ENCODE measurements at regions not wholly inside any gene's neighbourhood (a gene's known extent, or its start where the extent isn't known, plus 50 kb on each side); places are given as distances from the start of the nearest gene placed in this dataset.

DNA sequence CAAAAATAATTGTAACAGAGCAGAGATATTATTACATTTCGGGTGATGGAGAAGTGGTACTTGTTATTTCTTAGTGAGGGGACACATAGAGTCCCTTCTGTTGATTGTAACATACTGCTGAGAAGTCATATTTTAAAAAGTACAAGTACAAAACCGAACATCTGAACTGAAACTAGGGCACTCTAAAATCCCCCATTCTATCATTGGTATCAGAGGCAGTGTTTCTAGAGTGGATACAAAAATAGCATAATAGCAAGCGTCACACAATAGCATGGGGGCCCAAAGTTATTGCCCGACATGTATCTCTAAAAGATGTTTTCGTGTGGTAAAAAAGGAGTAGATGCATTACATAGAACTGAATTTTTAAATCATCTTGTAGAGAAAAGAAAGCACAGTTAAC, 502.1 kb upstream of the SLC10A2 start:
- TF ChIP-seq EGR1 (IDR thresholded peaks at IDR 0.05): no peak
- TF ChIP-seq CEBPB (IDR thresholded peaks at IDR 0.05): no peak
- TF ChIP-seq YY1 (IDR thresholded peaks at IDR 0.05; ENCODE audit: low read depth): no peak
- TF ChIP-seq TCF12 (IDR thresholded peaks at IDR 0.05; ENCODE audit: low read depth): no peak
- TF ChIP-seq, protein P1, sequence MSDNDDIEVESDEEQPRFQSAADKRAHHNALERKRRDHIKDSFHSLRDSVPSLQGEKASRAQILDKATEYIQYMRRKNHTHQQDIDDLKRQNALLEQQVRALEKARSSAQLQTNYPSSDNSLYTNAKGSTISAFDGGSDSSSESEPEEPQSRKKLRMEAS (IDR thresholded peaks at IDR 0.05): no peak
- TF ChIP-seq FOXM1 (IDR thresholded peaks at IDR 0.05; ENCODE audit: borderline replicate concordance, low read depth): no peak
